Prostate gland (tissue), 2 donors: ENCODE measurements at regions not wholly inside any gene's neighbourhood (a gene's known extent, or its start where the extent isn't known, plus 50 kb on each side); places are given as distances from the start of the nearest gene placed in this dataset.
A peak's percentile ranks its signal among the peaks of the same experiment; 100 is the strongest.

Source experiments
- DNase-seq: peaks from one replicate; pipeline ENCODE4 v3.0.0-alpha.2; 2019; ENCODE audit warnings: low spot score
- H3K27ac ChIP-seq, 2 donors: fragments of 200-600 bp; sonication (generic); 2 replicates each; pipeline ENCODE4 v1.5.1; 2017 to 2019
- H3K27me3 ChIP-seq: fragments of 200-600 bp; sonication (generic); replicated peaks from 2 replicates; pipeline ENCODE4 v1.5.1; 2019; ENCODE audit not compliant: insufficient read depth
- H3K36me3 ChIP-seq, 2 donors: fragments of 200-600 bp; sonication (generic); 1 replicate in 1 of 2; 2 replicates in 1 of 2; pipeline versions ENCODE4 v1.5.1 to v1.8.1; 2017 to 2019
- H3K4me1 ChIP-seq: fragments of 200-600 bp; sonication (generic); replicated peaks from 2 replicates; pipeline ENCODE4 v1.5.1; 2019
- H3K4me3 ChIP-seq, 2 donors: fragments of 200-600 bp; sonication (generic); 2 replicates each; pipeline ENCODE4 v1.5.1; 2017 to 2019
- H3K9me3 ChIP-seq: fragments of 200-600 bp; sonication (generic); 2 replicates; pipeline ENCODE4 v1.5.1; 2017
- POLR2A ChIP-seq: fragments of 450-650 bp; IDR thresholded peaks from one replicate; pipeline ENCODE4 v1.6.1; 2016; ENCODE audit warnings: antibody characterized with exemption, mild to moderate bottlenecking
- POLR2AphosphoS5 ChIP-seq: sonication (generic); formaldehyde crosslinking; IDR thresholded peaks from one replicate; pipeline ENCODE4 v1.6.1; 2017; ENCODE audit warnings: antibody characterized with exemption
- WGBS: methylation state at CpG from one replicate; pipeline ENCODE4 v1.1.5; 2018; 5-methylcytosine and 5-hydroxymethylcytosine counted together
- intact Hi-C: fragments of 100-400 bp; cut with DNase I; formaldehyde crosslinking; loops from one replicate; pipeline ENCODE4 v1.14.2; 2022
- TF ChIP-seq, protein P1 (sequence below), 4 experiments: fragments of 200-600 bp in 2 of 4; fragments of 450-650 bp in 2 of 4; sonication (generic) in 2 of 4; IDR thresholded peaks; 1 replicate in 3 of 4; 2 replicates in 1 of 4; pipeline ENCODE4 v1.5.1; 2016 to 2019; ENCODE audit warnings: antibody characterized with exemption in 4 of 4, mild to moderate bottlenecking in 2 of 4, moderate library complexity in 2 of 4

DNA sequence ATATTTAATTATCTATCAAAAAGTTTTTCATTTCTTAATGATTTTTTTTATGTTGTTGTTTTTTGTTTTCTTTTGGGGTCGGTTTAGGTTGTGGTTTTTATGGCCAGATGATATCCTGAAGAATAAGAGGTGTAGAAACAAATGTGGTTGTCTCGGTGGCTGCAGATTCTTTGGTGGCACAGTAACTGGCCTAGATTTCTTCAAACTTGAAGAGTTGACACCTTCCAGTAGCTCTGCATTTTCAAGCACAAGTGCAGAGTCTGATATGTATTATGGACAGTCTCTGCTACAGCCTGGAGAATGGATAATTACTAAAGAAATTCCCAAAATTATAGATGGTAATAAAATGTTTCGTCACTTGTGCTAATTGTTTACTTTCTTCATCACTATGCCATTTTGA, 82.6 kb downstream of the BLTP1 start:
- no peaks in the 10 kb centered on the region for H3K9me3 ChIP-seq
- no peak overlapping the region for H3K4me3 ChIP-seq
- intact Hi-C loops, result no loop called here
- DNase-seq, result no peak
- no peaks in the 10 kb centered on the region for H3K27me3 ChIP-seq
- TF ChIP-seq POLR2A (no peak), POLR2AphosphoS5 (no peak)
- TF ChIP-seq, protein P1, sequence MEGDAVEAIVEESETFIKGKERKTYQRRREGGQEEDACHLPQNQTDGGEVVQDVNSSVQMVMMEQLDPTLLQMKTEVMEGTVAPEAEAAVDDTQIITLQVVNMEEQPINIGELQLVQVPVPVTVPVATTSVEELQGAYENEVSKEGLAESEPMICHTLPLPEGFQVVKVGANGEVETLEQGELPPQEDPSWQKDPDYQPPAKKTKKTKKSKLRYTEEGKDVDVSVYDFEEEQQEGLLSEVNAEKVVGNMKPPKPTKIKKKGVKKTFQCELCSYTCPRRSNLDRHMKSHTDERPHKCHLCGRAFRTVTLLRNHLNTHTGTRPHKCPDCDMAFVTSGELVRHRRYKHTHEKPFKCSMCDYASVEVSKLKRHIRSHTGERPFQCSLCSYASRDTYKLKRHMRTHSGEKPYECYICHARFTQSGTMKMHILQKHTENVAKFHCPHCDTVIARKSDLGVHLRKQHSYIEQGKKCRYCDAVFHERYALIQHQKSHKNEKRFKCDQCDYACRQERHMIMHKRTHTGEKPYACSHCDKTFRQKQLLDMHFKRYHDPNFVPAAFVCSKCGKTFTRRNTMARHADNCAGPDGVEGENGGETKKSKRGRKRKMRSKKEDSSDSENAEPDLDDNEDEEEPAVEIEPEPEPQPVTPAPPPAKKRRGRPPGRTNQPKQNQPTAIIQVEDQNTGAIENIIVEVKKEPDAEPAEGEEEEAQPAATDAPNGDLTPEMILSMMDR (IDR thresholded peaks at IDR 0.05), result no peak
- WGBS, result 88% methylated on average over 3 of the region's 3 CpGs
- no peak overlapping the region for H3K27ac ChIP-seq
- no peaks in the 10 kb centered on the region for H3K4me1 ChIP-seq
- no peaks in the 10 kb centered on the region for H3K36me3 ChIP-seq

DNA sequence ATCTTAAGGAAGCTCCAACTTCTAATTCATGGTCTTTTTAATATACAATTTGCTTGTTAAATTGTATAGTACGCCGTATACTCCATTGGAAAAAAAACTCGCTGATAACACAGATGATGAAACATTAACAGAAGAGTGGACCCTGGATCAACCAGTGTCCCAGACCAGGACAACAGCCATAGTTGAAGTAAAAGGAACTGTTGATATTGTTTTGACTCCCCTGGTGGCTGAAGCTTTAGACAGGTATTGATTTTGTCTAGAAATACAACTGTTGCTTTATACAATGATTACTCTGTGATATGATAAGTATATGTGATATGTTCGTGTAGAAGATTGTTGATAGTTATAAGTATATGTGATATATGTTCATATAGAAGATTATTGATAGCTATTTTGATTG, 91.7 kb downstream of the BLTP1 start:
- DNase-seq, result no peak
- no peak for TF ChIP-seq POLR2A
- Histone ChIP-seq H3K27me3 (no peaks in the 10 kb centered on the region), H3K9me3 (no peaks in the 10 kb centered on the region), H3K36me3 (no peaks in the 10 kb centered on the region), H3K4me3 (no peak overlapping the region), H3K4me1 (peaks cover 3% of the 10 kb centered on the region), H3K27ac (no peak overlapping the region)
- over 99% methylated on average over 4 of the region's 4 CpGs for WGBS
- intact Hi-C loops, result no loop called here

GRCh38 chr4:122244764-122245163, 92.6 kb downstream of the BLTP1 start:
- DNase-seq, result no peak
- intact Hi-C loops, result no loop called here
- Histone ChIP-seq H3K36me3 (no peaks in the 10 kb centered on the region), H3K27ac (no peak overlapping the region), H3K4me1 (peaks cover 3% of the 10 kb centered on the region), H3K27me3 (no peaks in the 10 kb centered on the region), H3K4me3 (no peak overlapping the region), H3K9me3 (no peaks in the 10 kb centered on the region)
- 82% methylated on average over 3 of the region's 3 CpGs for whole genome bisulfite sequencing
- TF ChIP-seq POLR2AphosphoS5 (no peak), POLR2A (no peak)
- TF ChIP-seq, protein P1 (IDR thresholded peaks at IDR 0.05), result no peak

- H3K36me3 ChIP-seq, result no peaks in the 10 kb centered on the region
- peak overlapping the region in 1 of 2 donors; percentile 56 for H3K27ac ChIP-seq
- 61% methylated on average over 2 of the region's 2 CpGs for WGBS
- no peaks in the 10 kb centered on the region for H3K9me3 ChIP-seq
- H3K4me3 ChIP-seq, result no peak overlapping the region
- TF ChIP-seq POLR2AphosphoS5 (peak; percentile 23), POLR2A (no peak)
- TF ChIP-seq, protein P1 (IDR thresholded peaks at IDR 0.05), result no peak
- H3K4me1 ChIP-seq, result peaks cover 3% of the 10 kb centered on the region
- H3K27me3 ChIP-seq, result no peaks in the 10 kb centered on the region
- DNase-seq, result peak; percentile 6
- intact Hi-C loops, result no loop called here
Observed at GRCh38 chr4:122246551-122246950, 94.4 kb downstream of the BLTP1 start.

- Histone ChIP-seq H3K9me3 (no peaks in the 10 kb centered on the region), H3K27me3 (no peaks in the 10 kb centered on the region), H3K4me1 (peaks cover 3% of the 10 kb centered on the region), H3K4me3 (no peak overlapping the region), H3K27ac (no peak overlapping the region), H3K36me3 (peaks cover 0 to 7% of the 10 kb centered on the region in 2 donors)
- no peak for DNase-seq
- TF ChIP-seq, protein P1 (IDR thresholded peaks at IDR 0.05), result no peak
- TF ChIP-seq POLR2A, result no peak
- no peak for TF ChIP-seq POLR2AphosphoS5
- 73% methylated on average over 1 of the region's 1 CpG for WGBS
- intact Hi-C loops, result no loop called here
Observed at GRCh38 chr4:122249357-122249756, 97.2 kb downstream of the BLTP1 start.
